OCI-LY1 (cell line): ENCODE measurements at regions not wholly inside any gene's neighbourhood (a gene's known extent, or its start where the extent isn't known, plus 50 kb on each side); places are given as distances from the start of the nearest gene placed in this dataset.

Experiments
- CTCF ChIP-seq: fragments of 200-600 bp; sonication (generic), shearing (Covaris generic); IDR thresholded peaks from 2 replicates; pipeline ENCODE4 v1.5.1; 2017; ENCODE audit warnings: mild to moderate bottlenecking, antibody characterized with exemption, low read length, moderate library complexity, mixed read lengths
- EZH2 ChIP-seq: fragments of 200-600 bp; sonication (generic), shearing (Covaris generic); IDR thresholded peaks from 2 replicates; pipeline ENCODE4 v1.8.0; 2017; ENCODE audit warnings: borderline replicate concordance, mixed run types, mild to moderate bottlenecking, antibody characterized with exemption, low read length, moderate library complexity, mixed read lengths

GRCh38 chr4:111011458-111011857 is 388.6 kb upstream of the PITX2 start:
- TF ChIP-seq CTCF (no peak), EZH2 (no peak)
